HG03045 (cell line): ENCODE measurements at regions not wholly inside any gene's neighbourhood (a gene's known extent, or its start where the extent isn't known, plus 50 kb on each side); places are given as distances from the start of the nearest gene placed in this dataset.

Experiments
- ATAC-seq: cut with Tn5 transposase; IDR thresholded peaks from one replicate; pipeline ENCODE4 v1.9.1; 2021; ENCODE audit warnings: mild to moderate bottlenecking, moderate library complexity; ENCODE audit not compliant: unreplicated experiment

DNA sequence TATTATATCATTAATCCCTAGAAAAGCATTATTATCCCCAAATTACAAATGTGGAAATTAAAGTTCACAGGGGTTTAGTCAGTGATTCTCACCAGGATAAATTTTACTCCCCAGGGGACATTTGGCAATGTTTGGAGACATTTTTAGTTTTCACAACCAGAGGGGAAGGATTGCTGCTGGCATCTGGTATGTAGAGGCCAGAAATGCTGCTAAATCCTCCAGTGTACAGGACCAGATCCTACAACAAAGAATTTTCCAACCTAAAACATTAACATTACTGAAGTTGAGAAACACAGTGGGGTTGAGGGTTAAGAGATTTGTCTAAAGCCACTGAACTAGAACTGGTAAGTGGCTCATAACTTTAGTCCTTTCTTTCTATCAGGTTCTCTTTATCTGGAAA, 162.0 kb upstream of the SYT6 start:
- ATAC-seq = no peak

DNA sequence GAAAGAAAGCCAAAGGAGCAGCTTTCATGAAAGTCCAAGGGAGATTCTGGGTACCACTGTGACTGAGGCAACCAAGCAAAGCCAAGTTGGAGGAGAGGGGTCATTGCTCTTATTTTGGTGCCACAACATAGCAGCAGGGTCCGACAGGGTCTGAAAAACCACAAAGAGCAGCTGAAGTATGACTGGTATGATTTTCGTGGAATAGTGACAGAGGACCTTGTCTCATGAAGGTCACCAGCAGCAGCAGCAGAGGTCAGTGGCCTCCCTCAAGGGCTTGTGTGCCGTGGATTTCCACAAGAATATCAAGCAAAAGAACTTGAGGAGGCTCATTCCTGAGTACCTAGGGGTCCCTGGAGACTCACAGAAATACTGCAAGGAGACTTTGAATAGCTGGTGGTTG, 160.9 kb upstream of the SYT6 start:
- no peak for ATAC-seq

- ATAC-seq = no peak
Measured at GRCh38 chr1:114314098-114314497, 160.4 kb upstream of the SYT6 start.

GRCh38 chr1:114310695-114311271, 157.1 kb upstream of the SYT6 start:
- no peak for ATAC-seq

DNA sequence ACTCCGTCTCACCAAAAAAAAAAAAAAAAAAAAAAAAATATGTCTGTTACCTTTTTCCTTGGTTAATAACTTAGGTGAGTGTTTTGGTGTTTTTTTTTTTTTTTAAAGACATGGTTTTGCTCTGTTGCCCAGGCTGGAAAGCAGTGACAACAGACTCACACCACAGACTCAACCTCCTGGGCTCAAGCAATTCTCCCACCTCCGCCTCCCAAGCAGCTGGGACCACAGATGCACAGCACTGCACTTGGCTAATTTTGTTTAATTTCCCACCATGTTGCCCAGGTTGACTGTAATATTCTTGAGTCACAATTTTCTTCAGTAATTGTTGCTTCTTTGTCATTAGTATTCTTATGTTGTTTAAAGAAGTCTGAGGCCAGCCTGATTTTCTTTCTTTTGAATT, 149.2 kb upstream of the SYT6 start:
- no peak for ATAC-seq

GRCh38 chr1:114299331-114299975, 145.8 kb upstream of the SYT6 start:
- ATAC-seq = no peak

- no peak for ATAC-seq
Measured at GRCh38 chr1:114298008-114298407, 144.3 kb upstream of the SYT6 start.

- ATAC-seq = no peak
Measured at GRCh38 chr1:114296413-114296812, 142.7 kb upstream of the SYT6 start.

- ATAC-seq = no peak
Measured at GRCh38 chr1:114295321-114295720, 141.7 kb upstream of the SYT6 start.

GRCh38 chr1:114292835-114293234, 139.2 kb upstream of the SYT6 start:
- ATAC-seq = no peak

DNA sequence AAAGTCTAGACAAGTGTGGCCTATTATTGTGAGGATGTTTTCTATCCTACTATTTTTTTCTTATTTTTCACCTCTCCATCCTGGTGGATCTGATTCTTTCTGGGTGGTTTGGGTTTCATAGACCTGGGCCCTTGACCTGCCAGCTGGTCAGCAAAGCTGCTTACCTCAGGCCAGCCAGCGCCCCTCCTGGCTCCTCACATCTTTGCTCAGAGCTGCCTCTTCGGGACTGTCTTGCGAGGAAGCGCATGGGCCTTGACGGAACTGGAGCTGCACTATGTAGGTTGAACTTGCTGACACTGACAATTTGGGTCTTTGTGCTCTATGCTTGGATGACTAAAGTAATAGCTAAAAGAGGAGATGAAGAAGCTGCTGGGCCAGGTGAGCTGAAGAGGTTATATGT, 138.5 kb upstream of the SYT6 start:
- ATAC-seq = no peak

DNA sequence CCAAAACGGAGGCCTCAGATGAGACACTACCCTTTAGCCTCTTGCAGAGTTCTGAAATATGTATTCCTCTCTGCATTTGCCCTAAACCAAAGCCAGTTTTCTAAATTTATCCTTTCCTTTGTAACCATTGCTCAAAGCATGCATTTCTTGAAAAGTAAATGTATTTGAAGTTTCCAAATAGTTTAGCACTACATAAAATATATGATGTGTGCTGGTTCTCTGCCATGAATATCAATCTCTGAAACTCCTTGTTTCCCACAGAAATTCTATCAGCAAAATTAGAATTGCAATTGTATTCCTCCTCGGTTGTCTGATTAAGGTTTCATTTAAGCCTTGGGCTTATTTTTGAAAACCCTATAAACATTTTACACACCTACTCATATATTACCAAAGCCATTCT, 137.1 kb upstream of the SYT6 start:
- ATAC-seq = no peak

- no peak for ATAC-seq
Measured at GRCh38 chr1:114290341-114290740, 136.7 kb upstream of the SYT6 start.

- no peak for ATAC-seq
Measured at GRCh38 chr1:114289824-114290223, 136.2 kb upstream of the SYT6 start.

- ATAC-seq = no peak
Measured at GRCh38 chr1:114289306-114289705, 135.6 kb upstream of the SYT6 start.

GRCh38 chr1:114286960-114287359, 133.3 kb upstream of the SYT6 start:
- no peak for ATAC-seq

- ATAC-seq = no peak
Measured at GRCh38 chr1:114286179-114286578, 132.5 kb upstream of the SYT6 start.

- ATAC-seq = peak; percentile 81
Measured at GRCh38 chr1:114282751-114283403, 129.2 kb upstream of the SYT6 start.

GRCh38 chr1:114278911-114279310, 125.2 kb upstream of the SYT6 start:
- no peak for ATAC-seq

DNA sequence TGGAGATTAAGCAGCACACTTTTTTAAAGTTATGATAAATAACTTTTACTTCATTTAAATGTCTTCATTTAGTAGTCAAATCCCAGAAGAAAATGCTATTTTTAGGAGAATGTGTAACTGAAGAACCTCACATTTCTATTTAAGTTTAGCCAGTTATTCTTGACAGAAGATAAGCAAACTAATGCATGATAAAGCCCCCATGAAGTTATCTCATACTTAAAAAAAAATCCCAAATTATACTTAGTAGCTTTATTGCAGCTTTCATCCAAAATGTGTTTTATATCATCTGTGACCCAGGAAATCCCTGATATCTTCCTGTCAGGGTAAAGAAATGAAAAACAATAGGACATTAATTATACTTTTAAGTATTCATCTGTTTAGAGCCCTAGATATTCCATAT, 124.8 kb upstream of the SYT6 start:
- no peak for ATAC-seq

- ATAC-seq = no peak
Measured at GRCh38 chr1:114274621-114275317, 121.1 kb upstream of the SYT6 start.

DNA sequence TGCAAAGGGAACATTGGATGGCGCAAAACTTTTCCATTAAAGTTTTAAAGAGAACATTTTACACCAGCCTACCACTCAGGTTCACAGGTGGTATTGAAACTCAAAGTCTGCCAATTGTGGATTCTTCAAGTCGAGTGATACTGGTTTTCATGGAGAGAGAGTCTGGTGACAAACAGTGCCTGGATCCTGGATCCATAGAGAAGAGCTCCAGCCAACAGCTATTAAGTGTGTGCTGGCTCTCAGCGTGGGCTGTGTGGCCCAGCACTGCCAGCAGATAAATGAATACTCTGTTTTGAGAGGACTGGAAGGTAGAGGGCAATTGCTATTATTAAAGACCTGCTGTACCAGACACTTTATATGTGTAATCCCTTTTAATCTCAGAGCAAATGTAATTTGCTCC, 118.9 kb upstream of the SYT6 start:
- no peak for ATAC-seq
